ENCODE measurements at regions not wholly inside any gene's neighbourhood (a gene's known extent, or its start where the extent isn't known, plus 50 kb on each side); places are given as distances from the start of the nearest gene placed in this dataset.
"Not testable (repeated sequence)": the region's sequence is repeated elsewhere in the genome, so short reads cannot be mapped to it uniquely, and the experiment has no call there.

GRCh38 chr16:16448423-16448822, 69.5 kb downstream of the NPIPA7 start:
- not testable (repeated sequence) for DNase-seq (ENCODE audit: low read depth in 2 of 2); H3K36me3 ChIP-seq (ENCODE audit: control insufficient read depth, insufficient read depth, low read length); H4K20me1 ChIP-seq (ENCODE audit: control insufficient read depth, extremely low read depth, insufficient read depth, low read length); H3K4me2 ChIP-seq (ENCODE audit: extremely low read depth, insufficient read depth, low read length); H3K79me2 ChIP-seq (ENCODE audit: control insufficient read depth, insufficient read depth, low read length); H3K9me3 ChIP-seq (ENCODE audit: control insufficient read depth, insufficient read depth, low read depth, low read length); H3K4me3 ChIP-seq (replicated peaks in 1 of 4; ENCODE audit: control extremely low read depth in 1 of 4, insufficient read depth in 1 of 4, low read depth in 3 of 4, low read length in 4 of 4); H3K27ac ChIP-seq (ENCODE audit: insufficient read depth, low read length); H3K4me1 ChIP-seq (ENCODE audit: control insufficient read depth, extremely low read depth, insufficient read depth, low read length); H2AFZ ChIP-seq (ENCODE audit: low read length); H3K27me3 ChIP-seq (ENCODE audit: control insufficient read depth, insufficient read depth, low read length); H3K9ac ChIP-seq (ENCODE audit: insufficient read depth, low read length)

GRCh38 chr16:16449712-16450237, 70.8 kb downstream of the NPIPA7 start:
- not testable (repeated sequence) for H3K4me2 ChIP-seq (ENCODE audit: extremely low read depth, insufficient read depth, low read length); H3K27me3 ChIP-seq (ENCODE audit: control insufficient read depth, insufficient read depth, low read length); H3K9ac ChIP-seq (ENCODE audit: insufficient read depth, low read length); H2AFZ ChIP-seq (ENCODE audit: low read length); H3K9me3 ChIP-seq (ENCODE audit: control insufficient read depth, insufficient read depth, low read depth, low read length); H3K4me3 ChIP-seq (replicated peaks in 1 of 4; ENCODE audit: control extremely low read depth in 1 of 4, insufficient read depth in 1 of 4, low read depth in 3 of 4, low read length in 4 of 4); H4K20me1 ChIP-seq (ENCODE audit: control insufficient read depth, extremely low read depth, insufficient read depth, low read length); H3K27ac ChIP-seq (ENCODE audit: insufficient read depth, low read length); H3K4me1 ChIP-seq (ENCODE audit: control insufficient read depth, extremely low read depth, insufficient read depth, low read length); H3K79me2 ChIP-seq (ENCODE audit: control insufficient read depth, insufficient read depth, low read length); H3K36me3 ChIP-seq (ENCODE audit: control insufficient read depth, insufficient read depth, low read length)
- DNase-seq (ENCODE audit: low read depth in 2 of 2) = peak in 1 of 2 donors; percentile 2

GRCh38 chr16:16451721-16452410, 72.9 kb downstream of the NPIPA7 start:
- H3K36me3 ChIP-seq (ENCODE audit: control insufficient read depth, insufficient read depth, low read length); H3K27ac ChIP-seq (ENCODE audit: insufficient read depth, low read length); H3K79me2 ChIP-seq (ENCODE audit: control insufficient read depth, insufficient read depth, low read length); H3K9me3 ChIP-seq (ENCODE audit: control insufficient read depth, insufficient read depth, low read depth, low read length); H3K4me1 ChIP-seq (ENCODE audit: control insufficient read depth, extremely low read depth, insufficient read depth, low read length); H2AFZ ChIP-seq (ENCODE audit: low read length); H4K20me1 ChIP-seq (ENCODE audit: control insufficient read depth, extremely low read depth, insufficient read depth, low read length); H3K27me3 ChIP-seq (ENCODE audit: control insufficient read depth, insufficient read depth, low read length); DNase-seq (ENCODE audit: low read depth in 2 of 2); H3K9ac ChIP-seq (ENCODE audit: insufficient read depth, low read length); H3K4me3 ChIP-seq (replicated peaks in 1 of 4; ENCODE audit: control extremely low read depth in 1 of 4, insufficient read depth in 1 of 4, low read depth in 3 of 4, low read length in 4 of 4); H3K4me2 ChIP-seq (ENCODE audit: extremely low read depth, insufficient read depth, low read length): not testable (repeated sequence)

GRCh38 chr16:16458579-16458978, 79.6 kb downstream of the NPIPA7 start:
- H3K4me3 ChIP-seq (replicated peaks in 1 of 4; ENCODE audit: control extremely low read depth in 1 of 4, insufficient read depth in 1 of 4, low read depth in 3 of 4, low read length in 4 of 4); H3K4me2 ChIP-seq (ENCODE audit: extremely low read depth, insufficient read depth, low read length); H3K36me3 ChIP-seq (ENCODE audit: control insufficient read depth, insufficient read depth, low read length); H3K4me1 ChIP-seq (ENCODE audit: control insufficient read depth, extremely low read depth, insufficient read depth, low read length); H2AFZ ChIP-seq (ENCODE audit: low read length); H3K27me3 ChIP-seq (ENCODE audit: control insufficient read depth, insufficient read depth, low read length); H3K9me3 ChIP-seq (ENCODE audit: control insufficient read depth, insufficient read depth, low read depth, low read length); H3K27ac ChIP-seq (ENCODE audit: insufficient read depth, low read length); H3K79me2 ChIP-seq (ENCODE audit: control insufficient read depth, insufficient read depth, low read length); H3K9ac ChIP-seq (ENCODE audit: insufficient read depth, low read length); H4K20me1 ChIP-seq (ENCODE audit: control insufficient read depth, extremely low read depth, insufficient read depth, low read length); DNase-seq (ENCODE audit: low read depth in 2 of 2): not testable (repeated sequence)

GRCh38 chr16:16463792-16464191, 84.9 kb downstream of the NPIPA7 start:
- not testable (repeated sequence) for H3K4me1 ChIP-seq (ENCODE audit: control insufficient read depth, extremely low read depth, insufficient read depth, low read length); DNase-seq (ENCODE audit: low read depth in 2 of 2); H4K20me1 ChIP-seq (ENCODE audit: control insufficient read depth, extremely low read depth, insufficient read depth, low read length); H3K4me3 ChIP-seq (replicated peaks in 1 of 4; ENCODE audit: control extremely low read depth in 1 of 4, insufficient read depth in 1 of 4, low read depth in 3 of 4, low read length in 4 of 4); H3K9ac ChIP-seq (ENCODE audit: insufficient read depth, low read length); H3K27me3 ChIP-seq (ENCODE audit: control insufficient read depth, insufficient read depth, low read length); H2AFZ ChIP-seq (ENCODE audit: low read length); H3K79me2 ChIP-seq (ENCODE audit: control insufficient read depth, insufficient read depth, low read length); H3K36me3 ChIP-seq (ENCODE audit: control insufficient read depth, insufficient read depth, low read length); H3K27ac ChIP-seq (ENCODE audit: insufficient read depth, low read length); H3K9me3 ChIP-seq (ENCODE audit: control insufficient read depth, insufficient read depth, low read depth, low read length); H3K4me2 ChIP-seq (ENCODE audit: extremely low read depth, insufficient read depth, low read length)

GRCh38 chr16:16488919-16489318, 110.0 kb downstream of the NPIPA7 start:
- not testable (repeated sequence) for H3K79me2 ChIP-seq (ENCODE audit: control insufficient read depth, insufficient read depth, low read length); H3K9ac ChIP-seq (ENCODE audit: insufficient read depth, low read length); H4K20me1 ChIP-seq (ENCODE audit: control insufficient read depth, extremely low read depth, insufficient read depth, low read length); H2AFZ ChIP-seq (ENCODE audit: low read length); H3K4me2 ChIP-seq (ENCODE audit: extremely low read depth, insufficient read depth, low read length); H3K4me1 ChIP-seq (ENCODE audit: control insufficient read depth, extremely low read depth, insufficient read depth, low read length); H3K36me3 ChIP-seq (ENCODE audit: control insufficient read depth, insufficient read depth, low read length); H3K4me3 ChIP-seq (replicated peaks in 1 of 4; ENCODE audit: control extremely low read depth in 1 of 4, insufficient read depth in 1 of 4, low read depth in 3 of 4, low read length in 4 of 4); DNase-seq (ENCODE audit: low read depth in 2 of 2); H3K9me3 ChIP-seq (ENCODE audit: control insufficient read depth, insufficient read depth, low read depth, low read length); H3K27ac ChIP-seq (ENCODE audit: insufficient read depth, low read length); H3K27me3 ChIP-seq (ENCODE audit: control insufficient read depth, insufficient read depth, low read length)

- not testable (repeated sequence) for H3K79me2 ChIP-seq (ENCODE audit: control insufficient read depth, insufficient read depth, low read length); H3K9me3 ChIP-seq (ENCODE audit: control insufficient read depth, insufficient read depth, low read depth, low read length); H3K27me3 ChIP-seq (ENCODE audit: control insufficient read depth, insufficient read depth, low read length); H3K27ac ChIP-seq (ENCODE audit: insufficient read depth, low read length); H4K20me1 ChIP-seq (ENCODE audit: control insufficient read depth, extremely low read depth, insufficient read depth, low read length); DNase-seq (ENCODE audit: low read depth in 2 of 2); H3K4me2 ChIP-seq (ENCODE audit: extremely low read depth, insufficient read depth, low read length); H3K9ac ChIP-seq (ENCODE audit: insufficient read depth, low read length); H3K36me3 ChIP-seq (ENCODE audit: control insufficient read depth, insufficient read depth, low read length); H3K4me3 ChIP-seq (replicated peaks in 1 of 4; ENCODE audit: control extremely low read depth in 1 of 4, insufficient read depth in 1 of 4, low read depth in 3 of 4, low read length in 4 of 4); H2AFZ ChIP-seq (ENCODE audit: low read length); H3K4me1 ChIP-seq (ENCODE audit: control insufficient read depth, extremely low read depth, insufficient read depth, low read length)
Measured at GRCh38 chr16:16489466-16489865, 110.5 kb downstream of the NPIPA7 start.
